GM08714 (cell line): ENCODE measurements at regions not wholly inside any gene's neighbourhood (a gene's known extent, or its start where the extent isn't known, plus 50 kb on each side); places are given as distances from the start of the nearest gene placed in this dataset.
"Not testable (repeated sequence)": the region's sequence is repeated elsewhere in the genome, so short reads cannot be mapped to it uniquely, and the experiment has no call there.

Experiments
- H3K4me3 ChIP-seq: fragments of 200-500 bp; sonication (Bioruptor generic); 2 replicates; pipeline ENCODE4 v1.5.1; 2014; ENCODE audit warnings: mild to moderate bottlenecking, low read length, inconsistent platforms
- ZNF274 ChIP-seq: IDR thresholded peaks from 2 replicates; pipeline ENCODE4 v1.6.1; 2012; ENCODE audit warnings: mild to moderate bottlenecking, low read depth, low read length

DNA sequence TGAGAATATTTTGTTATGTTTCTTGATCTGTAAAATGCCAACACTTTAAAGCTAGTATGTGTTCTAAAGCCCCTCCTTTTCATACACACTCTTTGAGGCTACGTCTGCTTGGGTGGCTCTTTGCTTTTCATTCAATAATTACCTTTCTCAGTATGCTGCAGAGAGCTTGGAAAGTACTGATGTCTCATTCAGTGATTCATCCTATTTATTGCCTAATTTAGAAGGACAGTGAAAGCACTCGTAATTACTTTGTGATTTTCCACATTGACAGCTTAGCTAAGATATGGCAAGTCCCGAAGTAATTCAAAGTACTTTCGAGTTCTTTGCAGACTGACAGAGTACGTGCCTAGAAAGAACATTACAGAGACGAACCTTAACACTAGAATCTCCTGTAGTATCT is 57.2 kb downstream of the BMP15 start:
- no peak for TF ChIP-seq ZNF274
- H3K4me3 ChIP-seq: no peak overlapping the region

GRCh38 chrX:50968871-50969635 is 58.5 kb downstream of the BMP15 start:
- not testable (repeated sequence) for H3K4me3 ChIP-seq

- no peak for TF ChIP-seq ZNF274
- no peak overlapping the region for H3K4me3 ChIP-seq
These were observed 60.9 kb downstream of the BMP15 start for GRCh38 chrX:50971395-50971794.

- H3K4me3 ChIP-seq: no peak overlapping the region
- no peak for TF ChIP-seq ZNF274
These were observed 62.7 kb downstream of the BMP15 start for GRCh38 chrX:50973199-50973598.

DNA sequence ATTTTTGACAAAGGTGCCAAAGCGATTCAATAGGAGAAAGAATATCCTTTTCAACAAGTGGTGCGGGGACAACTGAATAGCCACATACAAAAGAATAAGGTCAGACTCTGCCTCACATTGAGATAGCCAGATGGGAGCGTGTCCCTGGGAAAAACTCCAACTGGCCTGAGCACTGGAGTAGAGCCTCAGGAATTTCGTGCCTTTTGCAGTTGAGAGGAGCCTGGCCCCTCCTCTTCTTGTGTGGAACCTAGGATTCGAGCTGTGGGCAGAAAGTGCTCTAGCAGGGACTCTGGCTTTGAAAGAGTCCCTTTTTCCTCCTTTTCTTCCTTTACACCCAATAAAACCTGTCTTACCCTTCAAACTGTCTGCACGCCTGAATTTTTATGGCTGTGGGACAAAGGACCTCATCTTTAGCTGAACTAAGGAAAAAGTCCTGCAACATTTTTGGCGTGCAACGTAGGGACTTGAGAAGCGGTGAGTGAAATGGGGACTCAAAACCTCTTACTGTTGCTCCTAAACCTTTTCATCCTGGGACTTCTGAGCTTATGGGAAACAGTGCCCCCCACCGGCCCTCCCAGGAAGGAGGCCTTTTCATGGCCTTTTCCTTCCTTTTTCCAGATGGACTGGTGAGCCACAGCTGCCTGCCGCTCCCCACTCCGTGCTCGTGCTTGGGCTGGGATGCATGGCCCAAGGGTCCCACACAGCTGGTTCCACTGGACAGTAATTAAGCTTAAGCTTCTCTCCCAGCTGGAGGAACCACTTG is 68.6 kb downstream of the BMP15 start:
- TF ChIP-seq ZNF274: no peak
- no peak overlapping the region for H3K4me3 ChIP-seq

DNA sequence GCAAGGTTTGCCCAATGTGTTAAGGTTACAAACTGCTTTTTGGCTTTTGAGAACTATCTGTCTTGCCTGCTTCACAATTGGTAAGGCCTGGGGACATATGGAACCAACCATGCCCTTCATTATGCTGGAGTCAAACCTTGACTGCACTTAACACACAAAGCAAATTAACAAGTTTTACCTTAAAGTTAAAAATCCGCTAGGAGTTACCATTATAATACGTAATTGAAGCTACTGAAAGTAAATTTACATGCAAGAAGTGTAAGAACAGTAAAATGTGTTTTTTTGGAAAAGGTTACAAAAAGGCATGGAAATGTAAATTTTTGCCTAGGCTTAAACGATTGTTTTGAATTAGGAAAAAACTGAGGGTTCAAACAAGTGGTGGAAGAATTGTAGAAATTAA is 69.7 kb downstream of the BMP15 start:
- H3K4me3 ChIP-seq: no peak overlapping the region
- no peak for TF ChIP-seq ZNF274

DNA sequence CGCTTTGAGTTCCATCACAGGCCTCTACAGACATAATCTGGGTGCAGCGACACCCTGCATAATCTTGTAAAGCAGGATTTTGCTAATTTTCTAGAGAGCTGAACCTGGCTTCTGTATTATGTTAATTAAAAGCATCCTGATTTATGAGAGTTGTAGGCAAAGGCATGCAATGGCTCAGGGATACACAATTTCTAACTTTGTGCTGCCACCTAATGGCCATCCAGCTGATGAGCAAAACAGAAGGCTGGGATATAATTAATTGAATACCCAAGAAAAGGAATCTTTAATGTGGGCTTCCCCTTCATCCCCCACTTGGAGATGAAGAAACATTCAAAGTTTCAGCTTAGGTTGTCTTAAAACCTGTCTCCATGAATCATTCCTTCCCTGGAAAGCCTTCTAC is 78.1 kb downstream of the BMP15 start:
- TF ChIP-seq ZNF274: no peak
- no peak overlapping the region for H3K4me3 ChIP-seq

DNA sequence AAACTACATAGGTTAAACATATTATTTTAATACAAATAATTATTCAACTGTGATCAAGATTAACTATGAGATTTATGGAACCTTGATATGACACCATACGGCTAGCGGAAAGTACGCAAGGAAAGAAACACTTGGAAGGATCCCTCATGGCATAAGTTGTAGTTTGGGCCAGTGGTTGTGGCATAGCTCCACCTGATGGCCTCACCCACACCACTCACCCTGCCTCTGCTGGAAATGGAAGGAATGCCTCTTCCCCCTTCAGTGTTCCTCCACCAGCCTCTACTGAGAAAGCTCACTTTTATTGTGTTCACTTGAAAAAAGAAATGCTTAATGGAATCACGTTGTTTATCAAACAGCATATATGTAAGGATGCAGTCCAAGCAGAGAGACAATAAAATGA is 86.4 kb downstream of the BMP15 start:
- TF ChIP-seq ZNF274: no peak

GRCh38 chrX:51000384-51000783 is 89.8 kb downstream of the BMP15 start:
- not testable (repeated sequence) for H3K4me3 ChIP-seq

More for the DNA sequence above, 86.4 kb downstream of the BMP15 start:
- H3K4me3 ChIP-seq: no peak overlapping the region

- not testable (repeated sequence) for H3K4me3 ChIP-seq
These were observed 91.4 kb downstream of the BMP15 start for GRCh38 chrX:51001733-51002632.

- H3K4me3 ChIP-seq: no peak overlapping the region
- TF ChIP-seq ZNF274: no peak
These were observed 95.5 kb downstream of the BMP15 start for GRCh38 chrX:51006064-51006463.

DNA sequence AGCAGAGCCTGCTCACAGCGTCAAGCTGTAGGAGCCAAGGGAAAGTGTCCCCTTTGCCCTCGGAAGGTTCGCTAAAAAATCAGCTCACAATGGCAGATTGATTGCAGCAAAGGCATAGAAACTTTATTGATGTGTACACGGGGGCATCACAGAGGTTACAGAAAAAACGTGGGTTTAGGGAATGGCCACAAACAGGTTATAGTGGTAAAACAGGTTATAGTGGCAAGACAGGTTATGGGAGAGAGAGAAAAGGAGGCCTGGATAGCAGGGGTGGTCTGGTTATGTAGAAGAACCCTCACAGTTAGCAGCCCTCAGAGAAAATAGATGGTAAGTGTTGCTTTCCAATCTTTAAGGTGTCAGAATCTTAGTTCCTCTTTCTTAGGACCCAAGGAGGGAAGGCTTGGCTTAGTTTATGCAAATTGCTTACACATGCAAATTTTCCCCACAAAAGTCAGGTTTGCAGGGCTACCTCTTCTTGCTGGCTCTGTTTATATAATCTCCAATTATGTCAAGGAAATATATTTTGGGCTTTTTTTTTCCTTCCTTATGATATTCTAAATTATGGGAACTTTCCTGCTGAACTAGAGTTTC is 113.7 kb downstream of the BMP15 start:
- no peak for TF ChIP-seq ZNF274
- no peak overlapping the region for H3K4me3 ChIP-seq

GRCh38 chrX:51026862-51027261 is 116.3 kb downstream of the BMP15 start:
- no peak for TF ChIP-seq ZNF274
- no peak overlapping the region for H3K4me3 ChIP-seq

- TF ChIP-seq ZNF274: no peak
- no peak overlapping the region for H3K4me3 ChIP-seq
These were observed 125.2 kb downstream of the BMP15 start for GRCh38 chrX:51035746-51036145.

GRCh38 chrX:51047950-51048349 is 137.4 kb downstream of the BMP15 start:
- H3K4me3 ChIP-seq: no peak overlapping the region
- no peak for TF ChIP-seq ZNF274
